ENCODE measurements at regions not wholly inside any gene's neighbourhood (a gene's known extent, or its start where the extent isn't known, plus 50 kb on each side); places are given as distances from the start of the nearest gene placed in this dataset.
"Not testable (repeated sequence)": the region's sequence is repeated elsewhere in the genome, so short reads cannot be mapped to it uniquely, and the experiment has no call there.

- not testable (repeated sequence) for TF ChIP-seq CTCF, POLR2A (IDR thresholded peaks at IDR 0.05)
These were observed 374.8 kb downstream of the CNTNAP3B start for GRCh38 chr9:41754403-41754802.
